Activated CD8-positive, alpha-beta T cell treated with anti-CD3 and anti-CD28 coated beads for 36 hours (primary cell): ENCODE measurements at regions not wholly inside any gene's neighbourhood (a gene's known extent, or its start where the extent isn't known, plus 50 kb on each side); places are given as distances from the start of the nearest gene placed in this dataset.

ENCODE experiments used
- ATAC-seq: fragments of 200-7000 bp; cut with Tn5 transposase; one replicate; pipeline ENCODE4 v1.10.0; 2021; ENCODE audit warnings: mild to moderate bottlenecking, moderate library complexity
- CTCF ChIA-PET: fragments of 350-600 bp; sonication (Branson Sonifier 250); formaldehyde crosslinking; loops from one replicate; lab custom pipeline; 2021; ENCODE audit warnings: antibody characterized with exemption; lab: Charles Lee
- POLR2A ChIA-PET: fragments of 350-600 bp; sonication (Branson Sonifier 250); formaldehyde crosslinking; loops from one replicate; lab custom pipeline; 2021; ENCODE audit warnings: antibody characterized with exemption; lab: Charles Lee
- DNase-seq: peaks from one replicate; pipeline ENCODE4 v3.0.0-alpha.2; 2020
- H3K27ac Mint-ChIP-seq: one replicate; pipeline ENCODE4 v1.8.0; 2021; ENCODE audit warnings: mild to moderate bottlenecking, mixed read lengths
- H3K27me3 Mint-ChIP-seq: one replicate; pipeline ENCODE4 v1.8.0; 2021; ENCODE audit warnings: mixed read lengths
- H3K36me3 Mint-ChIP-seq: one replicate; pipeline ENCODE4 v1.8.0; 2021; ENCODE audit warnings: low read depth, mixed read lengths
- H3K4me1 Mint-ChIP-seq: one replicate; pipeline ENCODE4 v1.8.0; 2021; ENCODE audit warnings: low read depth, mixed read lengths
- H3K4me3 Mint-ChIP-seq: one replicate; pipeline ENCODE4 v1.8.0; 2021; ENCODE audit warnings: mild to moderate bottlenecking, moderate library complexity, mixed read lengths
- H3K9me3 Mint-ChIP-seq: one replicate; pipeline ENCODE4 v1.8.0; 2021; ENCODE audit warnings: mixed read lengths
- intact Hi-C: fragments of 100-400 bp; cut with micrococcal nuclease; formaldehyde crosslinking; loops from one replicate; pipeline ENCODE4 v1.10.0; 2022
- TF ChIP-seq, protein P1 (sequence below): fragments of 200-600 bp; IDR thresholded peaks from one replicate; pipeline ENCODE4 v1.8.0; 2022; ENCODE audit warnings: antibody characterized with exemption, mild to moderate bottlenecking

DNA sequence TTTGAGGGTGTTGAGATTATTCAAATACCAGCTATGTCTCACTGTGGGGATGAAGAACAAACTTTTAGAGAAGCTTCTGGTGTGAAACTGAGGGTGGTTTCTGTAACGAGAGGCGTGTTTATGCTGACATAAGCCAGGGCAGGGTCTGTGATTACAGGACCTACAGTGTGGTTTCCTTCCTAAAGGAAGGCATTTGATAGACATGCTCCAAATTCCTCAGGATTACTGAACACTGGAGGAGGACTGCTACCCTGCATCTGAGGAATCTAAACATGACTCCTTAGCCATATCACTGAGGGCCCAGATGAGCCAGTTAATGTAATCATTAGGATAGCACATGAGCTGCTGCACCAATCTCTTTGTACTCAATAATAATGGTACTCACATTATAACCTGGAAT is 328.4 kb upstream of the UMPS start:
- ATAC-seq (no peak), DNase-seq (no peak)
- intact Hi-C loops: no loop called here
- TF ChIP-seq, protein P1, sequence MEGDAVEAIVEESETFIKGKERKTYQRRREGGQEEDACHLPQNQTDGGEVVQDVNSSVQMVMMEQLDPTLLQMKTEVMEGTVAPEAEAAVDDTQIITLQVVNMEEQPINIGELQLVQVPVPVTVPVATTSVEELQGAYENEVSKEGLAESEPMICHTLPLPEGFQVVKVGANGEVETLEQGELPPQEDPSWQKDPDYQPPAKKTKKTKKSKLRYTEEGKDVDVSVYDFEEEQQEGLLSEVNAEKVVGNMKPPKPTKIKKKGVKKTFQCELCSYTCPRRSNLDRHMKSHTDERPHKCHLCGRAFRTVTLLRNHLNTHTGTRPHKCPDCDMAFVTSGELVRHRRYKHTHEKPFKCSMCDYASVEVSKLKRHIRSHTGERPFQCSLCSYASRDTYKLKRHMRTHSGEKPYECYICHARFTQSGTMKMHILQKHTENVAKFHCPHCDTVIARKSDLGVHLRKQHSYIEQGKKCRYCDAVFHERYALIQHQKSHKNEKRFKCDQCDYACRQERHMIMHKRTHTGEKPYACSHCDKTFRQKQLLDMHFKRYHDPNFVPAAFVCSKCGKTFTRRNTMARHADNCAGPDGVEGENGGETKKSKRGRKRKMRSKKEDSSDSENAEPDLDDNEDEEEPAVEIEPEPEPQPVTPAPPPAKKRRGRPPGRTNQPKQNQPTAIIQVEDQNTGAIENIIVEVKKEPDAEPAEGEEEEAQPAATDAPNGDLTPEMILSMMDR: no peak
- Mint-ChIP-seq H3K27me3 (peaks cover 13% of the 10 kb centered on the region), H3K4me1 (no peaks in the 10 kb centered on the region), H3K36me3 (no peaks in the 10 kb centered on the region), H3K4me3 (no peak overlapping the region), H3K27ac (no peak overlapping the region), H3K9me3 (no peaks in the 10 kb centered on the region)
- ChIA-PET POLR2A (no interaction called here), CTCF (no interaction called here)

DNA sequence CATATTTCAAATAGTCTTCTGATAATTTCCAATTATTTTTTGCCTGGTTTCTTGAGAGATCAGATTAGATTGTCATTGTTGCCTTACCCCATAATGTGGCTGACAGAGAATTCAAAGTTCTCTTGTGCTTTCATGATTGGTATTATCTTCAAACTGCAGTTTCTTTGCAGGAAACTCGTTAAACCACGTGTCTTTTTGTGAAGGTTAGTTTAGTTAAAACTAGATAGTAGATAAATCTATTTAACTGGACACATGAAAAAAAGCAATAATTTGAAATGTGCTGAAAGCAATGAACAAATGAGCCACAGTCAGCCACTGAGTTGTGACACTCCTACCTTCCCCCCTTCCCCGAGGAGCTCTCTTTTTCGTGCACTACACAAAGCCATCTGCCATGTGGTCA is 327.5 kb upstream of the UMPS start:
- no peaks in the 10 kb centered on the region for H3K4me1 Mint-ChIP-seq
- POLR2A ChIA-PET: no interaction called here
- H3K9me3 Mint-ChIP-seq: no peaks in the 10 kb centered on the region
- H3K4me3 Mint-ChIP-seq: no peak overlapping the region
- DNase-seq (no peak), ATAC-seq (no peak)
- TF ChIP-seq, protein P1: no peak
- CTCF ChIA-PET: no interaction called here
- H3K27ac Mint-ChIP-seq: no peak overlapping the region
- intact Hi-C loops: no loop called here
- peaks cover 13% of the 10 kb centered on the region for H3K27me3 Mint-ChIP-seq
- H3K36me3 Mint-ChIP-seq: no peaks in the 10 kb centered on the region

DNA sequence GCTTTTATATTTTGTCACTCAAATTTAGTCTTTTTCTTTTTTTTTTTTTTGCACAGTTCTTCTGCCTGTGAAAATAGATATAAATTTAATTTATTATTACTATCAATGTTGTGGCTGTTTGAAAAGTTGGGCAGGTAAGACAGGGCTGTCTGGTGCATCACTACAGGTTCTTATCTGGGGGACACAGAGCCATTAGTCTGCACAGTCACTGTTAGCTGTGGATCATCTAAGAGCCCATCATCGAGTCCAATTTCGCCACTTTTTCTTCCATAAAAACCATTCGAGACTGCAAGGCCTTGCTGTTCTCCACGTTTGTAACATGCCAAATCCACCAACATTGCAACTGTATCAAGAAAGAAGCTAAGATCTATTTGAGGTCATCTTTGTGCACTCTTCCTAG is 325.6 kb upstream of the UMPS start:
- ChIA-PET CTCF (no interaction called here), POLR2A (no interaction called here)
- Mint-ChIP-seq H3K27me3 (peaks cover 11% of the 10 kb centered on the region), H3K9me3 (no peaks in the 10 kb centered on the region), H3K27ac (no peak overlapping the region), H3K4me3 (no peak overlapping the region), H3K4me1 (no peaks in the 10 kb centered on the region), H3K36me3 (no peaks in the 10 kb centered on the region)
- intact Hi-C loops: no loop called here
- TF ChIP-seq, protein P1: no peak
- ATAC-seq (no peak), DNase-seq (no peak)

DNA sequence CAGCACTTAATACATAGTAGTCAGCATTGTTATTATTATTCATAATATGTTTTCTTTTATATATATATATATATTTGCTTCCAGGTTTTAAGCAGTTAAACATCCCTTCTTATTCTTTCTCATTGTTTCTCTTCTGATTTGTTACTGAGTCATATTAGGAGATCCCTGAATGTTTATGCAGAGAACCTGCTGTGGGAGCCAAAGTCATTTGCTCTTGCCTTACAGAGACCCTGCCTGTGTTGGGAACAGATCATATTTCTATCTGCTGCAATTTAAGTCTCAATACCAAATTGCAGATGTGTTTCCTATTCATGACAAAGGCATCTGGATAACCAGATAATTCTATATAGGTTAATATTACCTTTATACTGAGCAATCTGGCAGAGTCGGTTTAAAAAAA is 323.0 kb upstream of the UMPS start:
- H3K27ac Mint-ChIP-seq: no peak overlapping the region
- no peak overlapping the region for H3K4me3 Mint-ChIP-seq
- TF ChIP-seq, protein P1: no peak
- DNase-seq (no peak), ATAC-seq (no peak)
- H3K9me3 Mint-ChIP-seq: no peaks in the 10 kb centered on the region
- POLR2A ChIA-PET: no interaction called here
- no peaks in the 10 kb centered on the region for H3K36me3 Mint-ChIP-seq
- intact Hi-C loops: no loop called here
- CTCF ChIA-PET: no interaction called here
- peaks cover 8% of the 10 kb centered on the region for H3K27me3 Mint-ChIP-seq
- H3K4me1 Mint-ChIP-seq: no peaks in the 10 kb centered on the region

DNA sequence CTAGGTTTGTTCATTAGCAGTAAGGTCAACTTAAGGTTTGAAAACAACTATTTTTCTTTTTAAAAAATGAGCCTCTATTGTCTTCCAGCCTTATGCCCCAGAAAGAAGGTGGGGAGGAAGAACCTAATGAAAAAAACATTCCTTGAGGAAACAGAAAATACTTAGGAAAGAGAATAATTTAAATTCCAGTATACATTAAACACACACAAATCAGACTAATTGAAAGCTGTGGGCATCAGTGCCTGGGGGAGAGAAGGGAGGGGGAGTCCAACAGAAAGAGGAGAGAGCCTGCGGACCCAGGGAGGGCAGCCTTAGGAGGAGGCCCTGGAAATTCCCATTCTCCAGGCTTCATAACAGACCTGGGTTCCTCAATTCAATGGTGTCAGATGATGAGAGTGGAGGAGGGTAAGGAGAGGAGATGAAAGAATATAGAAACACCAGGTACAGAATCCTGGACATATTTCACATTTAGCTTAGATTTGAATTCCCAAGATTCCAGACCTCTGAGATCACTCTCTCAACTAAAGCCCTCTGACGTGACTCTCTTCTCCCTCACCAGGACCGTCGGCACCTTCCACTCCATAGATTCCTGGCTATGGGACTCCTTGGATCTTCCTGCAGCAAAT is 320.5 kb upstream of the UMPS start:
- intact Hi-C loops: no loop called here
- no peaks in the 10 kb centered on the region for H3K9me3 Mint-ChIP-seq
- TF ChIP-seq, protein P1: no peak
- H3K4me1 Mint-ChIP-seq: no peaks in the 10 kb centered on the region
- no peak overlapping the region for H3K4me3 Mint-ChIP-seq
- H3K36me3 Mint-ChIP-seq: no peaks in the 10 kb centered on the region
- CTCF ChIA-PET: no interaction called here
- no peak overlapping the region for H3K27ac Mint-ChIP-seq
- DNase-seq (no peak), ATAC-seq (no peak)
- H3K27me3 Mint-ChIP-seq: peaks cover 7% of the 10 kb centered on the region
- POLR2A ChIA-PET: no interaction called here
